GM23338 (cell line): ENCODE measurements at regions not wholly inside any gene's neighbourhood (a gene's known extent, or its start where the extent isn't known, plus 50 kb on each side); places are given as distances from the start of the nearest gene placed in this dataset.

Experiments
- EZH2phosphoT487 ChIP-seq: fragments of 200-600 bp; sonication (generic); IDR thresholded peaks from one replicate; pipeline ENCODE4 v1.8.1; 2018; ENCODE audit warnings: antibody characterized with exemption; ENCODE audit not compliant: unreplicated experiment
- JUNB ChIP-seq: IDR thresholded peaks from one replicate; pipeline ENCODE4 v1.6.1; 2016; ENCODE audit warnings: antibody characterized with exemption; ENCODE audit not compliant: unreplicated experiment
- NANOG ChIP-seq: IDR thresholded peaks from 2 replicates; pipeline ENCODE4 v1.6.1; 2016; ENCODE audit warnings: antibody characterized with exemption, borderline replicate concordance
- POLR2AphosphoS5 ChIP-seq: IDR thresholded peaks from 2 replicates; pipeline ENCODE4 v1.6.1; 2016; ENCODE audit warnings: antibody characterized with exemption, low read depth
- STAT1 ChIP-seq: IDR thresholded peaks from one replicate; pipeline ENCODE4 v1.6.1; 2016; ENCODE audit warnings: antibody characterized with exemption; ENCODE audit not compliant: unreplicated experiment
- TF ChIP-seq, protein P1 (sequence below): fragments of 250-450 bp; sonication (Bioruptor Pico); IDR thresholded peaks from 2 replicates; pipeline ENCODE4 v1.5.0; 2020; ENCODE audit warnings: mild to moderate bottlenecking, moderate library complexity
- TF ChIP-seq, protein P2 (sequence below), 2 experiments: fragments of 200-600 bp in 1 of 2; sonication (generic) in 1 of 2; conservative IDR thresholded peaks; 2 replicates each; pipeline versions ENCODE4 v1.5.1 to v1.6.1; 2016 to 2017; ENCODE audit warnings: antibody characterized with exemption in 2 of 2, low read depth in 2 of 2, mild to moderate bottlenecking in 2 of 2, moderate library complexity in 1 of 2
- TF ChIP-seq, protein P3 (sequence below): IDR thresholded peaks from 2 replicates; pipeline ENCODE4 v1.6.1; 2016; ENCODE audit warnings: antibody characterized with exemption

DNA sequence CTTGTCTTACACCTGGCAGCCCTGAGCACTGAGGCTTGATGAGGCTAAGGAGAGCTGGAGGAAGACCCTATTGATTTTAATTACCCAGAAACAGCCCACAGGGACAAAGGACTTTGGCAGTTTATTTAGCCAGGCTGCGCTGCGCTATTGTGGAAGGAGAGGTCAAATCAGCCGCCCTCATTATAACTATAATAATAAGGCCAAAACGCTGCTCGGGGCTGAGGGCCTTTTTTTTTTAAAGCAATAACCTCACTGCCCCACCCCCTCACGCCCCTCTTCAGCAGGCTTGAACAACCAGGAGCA is 60.6 kb upstream of the NKX1-1 start (continued):
- TF ChIP-seq, protein P1, sequence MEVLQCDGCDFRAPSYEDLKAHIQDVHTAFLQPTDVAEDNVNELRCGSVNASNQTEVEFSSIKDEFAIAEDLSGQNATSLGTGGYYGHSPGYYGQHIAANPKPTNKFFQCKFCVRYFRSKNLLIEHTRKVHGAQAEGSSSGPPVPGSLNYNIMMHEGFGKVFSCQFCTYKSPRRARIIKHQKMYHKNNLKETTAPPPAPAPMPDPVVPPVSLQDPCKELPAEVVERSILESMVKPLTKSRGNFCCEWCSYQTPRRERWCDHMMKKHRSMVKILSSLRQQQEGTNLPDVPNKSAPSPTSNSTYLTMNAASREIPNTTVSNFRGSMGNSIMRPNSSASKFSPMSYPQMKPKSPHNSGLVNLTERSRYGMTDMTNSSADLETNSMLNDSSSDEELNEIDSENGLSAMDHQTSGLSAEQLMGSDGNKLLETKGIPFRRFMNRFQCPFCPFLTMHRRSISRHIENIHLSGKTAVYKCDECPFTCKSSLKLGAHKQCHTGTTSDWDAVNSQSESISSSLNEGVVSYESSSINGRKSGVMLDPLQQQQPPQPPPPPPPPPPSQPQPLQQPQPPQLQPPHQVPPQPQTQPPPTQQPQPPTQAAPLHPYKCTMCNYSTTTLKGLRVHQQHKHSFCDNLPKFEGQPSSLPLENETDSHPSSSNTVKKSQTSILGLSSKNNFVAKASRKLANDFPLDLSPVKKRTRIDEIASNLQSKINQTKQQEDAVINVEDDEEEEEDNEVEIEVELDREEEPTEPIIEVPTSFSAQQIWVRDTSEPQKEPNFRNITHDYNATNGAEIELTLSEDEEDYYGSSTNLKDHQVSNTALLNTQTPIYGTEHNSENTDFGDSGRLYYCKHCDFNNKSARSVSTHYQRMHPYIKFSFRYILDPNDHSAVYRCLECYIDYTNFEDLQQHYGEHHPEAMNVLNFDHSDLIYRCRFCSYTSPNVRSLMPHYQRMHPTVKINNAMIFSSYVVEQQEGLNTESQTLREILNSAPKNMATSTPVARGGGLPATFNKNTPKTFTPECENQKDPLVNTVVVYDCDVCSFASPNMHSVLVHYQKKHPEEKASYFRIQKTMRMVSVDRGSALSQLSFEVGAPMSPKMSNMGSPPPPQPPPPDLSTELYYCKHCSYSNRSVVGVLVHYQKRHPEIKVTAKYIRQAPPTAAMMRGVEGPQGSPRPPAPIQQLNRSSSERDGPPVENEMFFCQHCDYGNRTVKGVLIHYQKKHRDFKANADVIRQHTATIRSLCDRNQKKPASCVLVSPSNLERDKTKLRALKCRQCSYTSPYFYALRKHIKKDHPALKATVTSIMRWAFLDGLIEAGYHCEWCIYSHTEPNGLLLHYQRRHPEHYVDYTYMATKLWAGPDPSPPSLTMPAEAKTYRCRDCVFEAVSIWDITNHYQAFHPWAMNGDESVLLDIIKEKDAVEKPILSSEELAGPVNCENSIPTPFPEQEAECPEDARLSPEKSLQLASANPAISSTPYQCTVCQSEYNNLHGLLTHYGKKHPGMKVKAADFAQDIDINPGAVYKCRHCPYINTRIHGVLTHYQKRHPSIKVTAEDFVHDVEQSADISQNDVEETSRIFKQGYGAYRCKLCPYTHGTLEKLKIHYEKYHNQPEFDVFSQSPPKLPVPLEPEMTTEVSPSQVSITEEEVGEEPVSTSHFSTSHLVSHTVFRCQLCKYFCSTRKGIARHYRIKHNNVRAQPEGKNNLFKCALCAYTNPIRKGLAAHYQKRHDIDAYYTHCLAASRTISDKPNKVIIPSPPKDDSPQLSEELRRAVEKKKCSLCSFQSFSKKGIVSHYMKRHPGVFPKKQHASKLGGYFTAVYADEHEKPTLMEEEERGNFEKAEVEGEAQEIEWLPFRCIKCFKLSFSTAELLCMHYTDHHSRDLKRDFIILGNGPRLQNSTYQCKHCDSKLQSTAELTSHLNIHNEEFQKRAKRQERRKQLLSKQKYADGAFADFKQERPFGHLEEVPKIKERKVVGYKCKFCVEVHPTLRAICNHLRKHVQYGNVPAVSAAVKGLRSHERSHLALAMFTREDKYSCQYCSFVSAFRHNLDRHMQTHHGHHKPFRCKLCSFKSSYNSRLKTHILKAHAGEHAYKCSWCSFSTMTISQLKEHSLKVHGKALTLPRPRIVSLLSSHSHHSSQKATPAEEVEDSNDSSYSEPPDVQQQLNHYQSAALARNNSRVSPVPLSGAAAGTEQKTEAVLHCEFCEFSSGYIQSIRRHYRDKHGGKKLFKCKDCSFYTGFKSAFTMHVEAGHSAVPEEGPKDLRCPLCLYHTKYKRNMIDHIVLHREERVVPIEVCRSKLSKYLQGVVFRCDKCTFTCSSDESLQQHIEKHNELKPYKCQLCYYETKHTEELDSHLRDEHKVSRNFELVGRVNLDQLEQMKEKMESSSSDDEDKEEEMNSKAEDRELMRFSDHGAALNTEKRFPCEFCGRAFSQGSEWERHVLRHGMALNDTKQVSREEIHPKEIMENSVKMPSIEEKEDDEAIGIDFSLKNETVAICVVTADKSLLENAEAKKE (CRISPR knock-in tag) = no peak
- TF ChIP-seq NANOG (no peak), JUNB (no peak), EZH2phosphoT487 (no peak), STAT1 (no peak), POLR2AphosphoS5 (no peak)
- TF ChIP-seq, protein P2, sequence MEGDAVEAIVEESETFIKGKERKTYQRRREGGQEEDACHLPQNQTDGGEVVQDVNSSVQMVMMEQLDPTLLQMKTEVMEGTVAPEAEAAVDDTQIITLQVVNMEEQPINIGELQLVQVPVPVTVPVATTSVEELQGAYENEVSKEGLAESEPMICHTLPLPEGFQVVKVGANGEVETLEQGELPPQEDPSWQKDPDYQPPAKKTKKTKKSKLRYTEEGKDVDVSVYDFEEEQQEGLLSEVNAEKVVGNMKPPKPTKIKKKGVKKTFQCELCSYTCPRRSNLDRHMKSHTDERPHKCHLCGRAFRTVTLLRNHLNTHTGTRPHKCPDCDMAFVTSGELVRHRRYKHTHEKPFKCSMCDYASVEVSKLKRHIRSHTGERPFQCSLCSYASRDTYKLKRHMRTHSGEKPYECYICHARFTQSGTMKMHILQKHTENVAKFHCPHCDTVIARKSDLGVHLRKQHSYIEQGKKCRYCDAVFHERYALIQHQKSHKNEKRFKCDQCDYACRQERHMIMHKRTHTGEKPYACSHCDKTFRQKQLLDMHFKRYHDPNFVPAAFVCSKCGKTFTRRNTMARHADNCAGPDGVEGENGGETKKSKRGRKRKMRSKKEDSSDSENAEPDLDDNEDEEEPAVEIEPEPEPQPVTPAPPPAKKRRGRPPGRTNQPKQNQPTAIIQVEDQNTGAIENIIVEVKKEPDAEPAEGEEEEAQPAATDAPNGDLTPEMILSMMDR (conservative IDR thresholded peaks at IDR 0.05; ENCODE audit: low read depth in 2 of 2) = no peak
- TF ChIP-seq, protein P3, sequence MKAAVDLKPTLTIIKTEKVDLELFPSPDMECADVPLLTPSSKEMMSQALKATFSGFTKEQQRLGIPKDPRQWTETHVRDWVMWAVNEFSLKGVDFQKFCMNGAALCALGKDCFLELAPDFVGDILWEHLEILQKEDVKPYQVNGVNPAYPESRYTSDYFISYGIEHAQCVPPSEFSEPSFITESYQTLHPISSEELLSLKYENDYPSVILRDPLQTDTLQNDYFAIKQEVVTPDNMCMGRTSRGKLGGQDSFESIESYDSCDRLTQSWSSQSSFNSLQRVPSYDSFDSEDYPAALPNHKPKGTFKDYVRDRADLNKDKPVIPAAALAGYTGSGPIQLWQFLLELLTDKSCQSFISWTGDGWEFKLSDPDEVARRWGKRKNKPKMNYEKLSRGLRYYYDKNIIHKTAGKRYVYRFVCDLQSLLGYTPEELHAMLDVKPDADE = no peak
